HEK293 (cell line): ENCODE measurements at regions not wholly inside any gene's neighbourhood (a gene's known extent, or its start where the extent isn't known, plus 50 kb on each side); places are given as distances from the start of the nearest gene placed in this dataset.

Experiments
- CTCF ChIA-PET: fragments of 350-600 bp; formaldehyde crosslinking; extraction: SDS; loops from one replicate; lab custom pipeline; 2021; ENCODE audit warnings: antibody characterized with exemption; lab: Yijun Ruan, JAX
- POLR2A ChIA-PET: fragments of 300-600 bp; formaldehyde crosslinking; extraction: SDS; loops from one replicate; lab custom pipeline; 2020; ENCODE audit warnings: antibody characterized with exemption, inconsistent platforms; lab: Yijun Ruan, JAX
- H3K27ac ChIP-seq: fragments of 200-500 bp; sonication (Bioruptor generic); 2 replicates; pipeline ENCODE4 v1.5.1; 2014; ENCODE audit warnings: low read depth, low read length, control low read depth, inconsistent platforms; ENCODE audit errors: extremely low read depth
- H3K36me3 ChIP-seq, 2 experiments: fragments of 200-500 bp in 1 of 2; sonication (Bioruptor generic) in 1 of 2; 1 replicate in 1 of 2; 2 replicates in 1 of 2; pipeline ENCODE4 v1.5.1; 2014 to 2017; ENCODE audit warnings: inconsistent platforms in 2 of 2, low read length in 2 of 2; ENCODE audit not compliant: control insufficient read depth in 2 of 2, insufficient read depth in 1 of 2
- H3K4me1 ChIP-seq: fragments of 200-500 bp; sonication (Bioruptor generic); 2 replicates; pipeline ENCODE4 v1.5.1; 2014; ENCODE audit warnings: mild to moderate bottlenecking, low read length, inconsistent platforms; ENCODE audit not compliant: control insufficient read depth, insufficient read depth
- H3K4me3 ChIP-seq: 2 replicates; pipeline ENCODE4 v1.5.1; 2011; ENCODE audit warnings: low read depth, mild to moderate bottlenecking, control low read depth, low read length, moderate library complexity
- H3K9me3 ChIP-seq: fragments of 200-500 bp; sonication (Bioruptor generic); 2 replicates; pipeline ENCODE4 v1.5.1; 2014; ENCODE audit warnings: low read depth, low read length, inconsistent platforms; ENCODE audit not compliant: control insufficient read depth, insufficient read depth
- CTCF ChIP-seq: fragments of 450-650 bp; formaldehyde crosslinking; IDR thresholded peaks from 2 replicates; pipeline ENCODE4 v1.5.1; 2016; ENCODE audit warnings: missing biosample characterization, missing genetic modification characterization
- HOXA7 ChIP-seq: sonication (generic); formaldehyde crosslinking; IDR thresholded peaks from 2 replicates; pipeline ENCODE4 v1.8.1; 2022; ENCODE audit warnings: missing genetic modification reagents, borderline replicate concordance
- INSM2 ChIP-seq: fragments of 450-650 bp; formaldehyde crosslinking; IDR thresholded peaks from 2 replicates; pipeline ENCODE4 v1.5.1; 2016; ENCODE audit warnings: missing biosample characterization, missing genetic modification characterization
- ZNF10 ChIP-seq: fragments of 450-650 bp; formaldehyde crosslinking; IDR thresholded peaks from 2 replicates; pipeline ENCODE4 v1.5.1; 2017; ENCODE audit warnings: missing biosample characterization, missing genetic modification characterization
- ZNF138 ChIP-seq: fragments of 450-650 bp; formaldehyde crosslinking; IDR thresholded peaks from 2 replicates; pipeline ENCODE4 v1.5.1; 2016; ENCODE audit warnings: missing biosample characterization, missing genetic modification characterization, borderline replicate concordance
- ZNF175 ChIP-seq: fragments of 450-650 bp; formaldehyde crosslinking; IDR thresholded peaks from 2 replicates; pipeline ENCODE4 v1.5.1; 2016; ENCODE audit warnings: missing biosample characterization, missing genetic modification characterization
- ZNF18 ChIP-seq: fragments of 450-650 bp; formaldehyde crosslinking; IDR thresholded peaks from 2 replicates; pipeline ENCODE4 v1.5.1; 2016; ENCODE audit warnings: missing biosample characterization, missing genetic modification characterization
- ZNF184 ChIP-seq: fragments of 450-650 bp; IDR thresholded peaks from 2 replicates; pipeline ENCODE4 v1.5.1; 2018; ENCODE audit warnings: missing biosample characterization, mild to moderate bottlenecking, missing genetic modification characterization
- ZNF266 ChIP-seq: fragments of 450-650 bp; formaldehyde crosslinking; IDR thresholded peaks from 2 replicates; pipeline ENCODE4 v1.5.1; 2016; ENCODE audit warnings: missing biosample characterization, missing genetic modification characterization, low read depth
- ZNF366 ChIP-seq: fragments of 450-650 bp; formaldehyde crosslinking; conservative IDR thresholded peaks from 2 replicates; pipeline ENCODE4 v1.5.1; 2016; ENCODE audit warnings: missing biosample characterization, missing genetic modification characterization
- ZNF473 ChIP-seq: fragments of 450-650 bp; formaldehyde crosslinking; IDR thresholded peaks from 2 replicates; pipeline ENCODE4 v1.5.1; 2017; ENCODE audit warnings: missing biosample characterization, missing genetic modification characterization
- ZNF501 ChIP-seq: fragments of 450-650 bp; formaldehyde crosslinking; IDR thresholded peaks from 2 replicates; pipeline ENCODE4 v1.5.1; 2016; ENCODE audit warnings: missing biosample characterization, missing genetic modification characterization
- ZNF544 ChIP-seq: fragments of 450-650 bp; formaldehyde crosslinking; IDR thresholded peaks from 2 replicates; pipeline ENCODE4 v1.5.0; 2017; ENCODE audit warnings: missing biosample characterization, missing genetic modification characterization
- TF ChIP-seq, protein P1 (sequence below): fragments of 450-650 bp; formaldehyde crosslinking; IDR thresholded peaks from 2 replicates; pipeline ENCODE4 v1.5.1; 2016; ENCODE audit warnings: missing biosample characterization, missing genetic modification characterization
- TF ChIP-seq, protein P2 (sequence below): fragments of 450-650 bp; formaldehyde crosslinking; IDR thresholded peaks from 2 replicates; pipeline ENCODE4 v1.5.1; 2016; ENCODE audit warnings: missing biosample characterization, missing genetic modification characterization

DNA sequence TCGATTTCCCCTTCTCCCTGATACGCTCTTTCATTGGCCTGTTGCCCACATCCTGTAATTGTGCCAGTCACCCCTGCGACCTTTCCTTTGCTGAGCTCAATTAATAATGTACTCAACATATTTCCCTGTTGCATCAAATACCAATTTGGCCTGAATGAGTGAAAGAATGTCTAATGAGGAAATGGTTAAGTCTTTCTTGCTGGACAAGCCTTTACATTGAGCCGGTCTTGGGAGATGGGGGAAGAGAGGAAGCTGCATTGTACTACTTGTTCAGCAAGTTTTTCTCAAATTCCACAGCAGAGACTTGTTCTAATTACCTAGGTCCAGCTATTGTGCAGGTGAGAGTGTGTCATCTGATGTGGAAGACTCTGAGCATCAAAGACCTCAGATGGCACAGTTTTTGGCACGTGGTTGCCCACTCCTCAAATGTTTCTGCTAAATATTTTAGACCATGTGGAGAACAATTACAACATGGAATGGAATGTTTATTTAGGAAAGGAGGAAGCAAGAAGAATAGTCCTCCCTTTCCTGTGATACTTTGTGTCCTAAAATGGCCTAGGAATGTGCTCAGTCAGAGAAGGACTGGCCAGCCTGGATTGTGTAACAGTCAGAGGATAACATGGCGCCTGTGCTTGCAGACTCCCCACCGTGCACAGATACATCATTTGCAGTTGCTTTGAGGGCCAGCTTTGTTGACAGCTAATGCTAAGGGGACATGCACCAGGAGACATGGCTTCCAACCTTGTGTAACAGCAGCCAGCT, 129.5 kb upstream of the E2F8 start:
- no peaks in the 10 kb centered on the region for H3K4me1 ChIP-seq
- H3K36me3 ChIP-seq: no peaks in the 10 kb centered on the region
- CTCF ChIA-PET: no interaction called here
- H3K27ac ChIP-seq: no peak overlapping the region
- H3K9me3 ChIP-seq: no peaks in the 10 kb centered on the region
- POLR2A ChIA-PET: no interaction called here
- TF ChIP-seq ZNF10 (tag by site-specific recombination) (no peak), CTCF (tag by site-specific recombination) (no peak), ZNF184 (tag by site-specific recombination) (no peak), ZNF473 (tag by site-specific recombination) (no peak), ZNF501 (tag by site-specific recombination) (no peak), ZNF544 (no peak), INSM2 (tag by site-specific recombination) (no peak), ZNF175 (tag by site-specific recombination) (no peak), ZNF138 (no peak), ZNF366 (tag by site-specific recombination) (no peak), HOXA7 (CRISPR knock-in tag) (no peak), ZNF266 (tag by site-specific recombination) (no peak), ZNF18 (tag by site-specific recombination) (no peak)
- TF ChIP-seq, protein P1, sequence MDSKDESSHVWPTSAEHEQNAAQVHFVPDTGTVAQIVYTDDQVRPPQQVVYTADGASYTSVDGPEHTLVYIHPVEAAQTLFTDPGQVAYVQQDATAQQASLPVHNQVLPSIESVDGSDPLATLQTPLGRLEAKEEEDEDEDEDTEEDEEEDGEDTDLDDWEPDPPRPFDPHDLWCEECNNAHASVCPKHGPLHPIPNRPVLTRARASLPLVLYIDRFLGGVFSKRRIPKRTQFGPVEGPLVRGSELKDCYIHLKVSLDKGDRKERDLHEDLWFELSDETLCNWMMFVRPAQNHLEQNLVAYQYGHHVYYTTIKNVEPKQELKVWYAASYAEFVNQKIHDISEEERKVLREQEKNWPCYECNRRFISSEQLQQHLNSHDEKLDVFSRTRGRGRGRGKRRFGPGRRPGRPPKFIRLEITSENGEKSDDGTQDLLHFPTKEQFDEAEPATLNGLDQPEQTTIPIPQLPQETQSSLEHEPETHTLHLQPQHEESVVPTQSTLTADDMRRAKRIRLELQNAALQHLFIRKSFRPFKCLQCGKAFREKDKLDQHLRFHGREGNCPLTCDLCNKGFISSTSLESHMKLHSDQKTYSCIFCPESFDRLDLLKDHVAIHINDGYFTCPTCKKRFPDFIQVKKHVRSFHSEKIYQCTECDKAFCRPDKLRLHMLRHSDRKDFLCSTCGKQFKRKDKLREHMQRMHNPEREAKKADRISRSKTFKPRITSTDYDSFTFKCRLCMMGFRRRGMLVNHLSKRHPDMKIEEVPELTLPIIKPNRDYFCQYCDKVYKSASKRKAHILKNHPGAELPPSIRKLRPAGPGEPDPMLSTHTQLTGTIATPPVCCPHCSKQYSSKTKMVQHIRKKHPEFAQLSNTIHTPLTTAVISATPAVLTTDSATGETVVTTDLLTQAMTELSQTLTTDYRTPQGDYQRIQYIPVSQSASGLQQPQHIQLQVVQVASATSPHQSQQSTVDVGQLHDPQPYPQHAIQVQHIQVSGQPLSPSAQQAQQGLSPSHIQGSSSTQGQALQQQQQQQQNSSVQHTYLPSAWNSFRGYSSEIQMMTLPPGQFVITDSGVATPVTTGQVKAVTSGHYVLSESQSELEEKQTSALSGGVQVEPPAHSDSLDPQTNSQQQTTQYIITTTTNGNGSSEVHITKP (tag by site-specific recombination): no peak
- TF ChIP-seq, protein P2, sequence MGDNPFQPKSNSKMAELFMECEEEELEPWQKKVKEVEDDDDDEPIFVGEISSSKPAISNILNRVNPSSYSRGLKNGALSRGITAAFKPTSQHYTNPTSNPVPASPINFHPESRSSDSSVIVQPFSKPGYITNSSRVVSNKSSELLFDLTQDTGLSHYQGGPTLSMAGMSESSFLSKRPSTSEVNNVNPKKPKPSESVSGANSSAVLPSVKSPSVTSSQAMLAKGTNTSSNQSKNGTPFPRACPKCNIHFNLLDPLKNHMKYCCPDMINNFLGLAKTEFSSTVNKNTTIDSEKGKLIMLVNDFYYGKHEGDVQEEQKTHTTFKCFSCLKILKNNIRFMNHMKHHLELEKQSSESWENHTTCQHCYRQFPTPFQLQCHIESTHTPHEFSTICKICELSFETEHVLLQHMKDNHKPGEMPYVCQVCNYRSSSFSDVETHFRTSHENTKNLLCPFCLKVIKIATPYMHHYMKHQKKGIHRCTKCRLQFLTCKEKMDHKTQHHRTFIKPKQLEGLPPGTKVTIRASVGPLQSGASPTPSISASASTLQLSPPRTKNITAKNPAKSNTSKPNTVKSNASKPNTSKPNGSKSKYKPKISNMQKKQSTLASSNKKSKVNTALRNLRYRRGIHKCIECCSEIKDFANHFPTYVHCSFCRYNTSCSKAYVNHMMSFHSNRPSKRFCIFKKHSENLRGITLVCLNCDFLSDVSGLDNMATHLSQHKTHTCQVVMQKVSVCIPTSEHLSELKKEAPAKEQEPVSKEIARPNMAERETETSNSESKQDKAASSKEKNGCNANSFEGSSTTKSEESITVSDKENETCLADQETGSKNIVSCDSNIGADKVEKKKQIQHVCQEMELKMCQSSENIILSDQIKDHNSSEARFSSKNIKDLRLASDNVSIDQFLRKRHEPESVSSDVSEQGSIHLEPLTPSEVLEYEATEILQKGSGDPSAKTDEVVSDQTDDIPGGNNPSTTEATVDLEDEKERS (tag by site-specific recombination): no peak
- TF ChIP-seq, all 188 proteins: peak for 0
- no peak overlapping the region for H3K4me3 ChIP-seq
